A673 (cell line): ENCODE measurements at regions not wholly inside any gene's neighbourhood (a gene's known extent, or its start where the extent isn't known, plus 50 kb on each side); places are given as distances from the start of the nearest gene placed in this dataset.

Experiments
- BruUV-seq: library from RNA; stranded (reverse); fragments of 400-500 nt; replicated peaks from 2 replicates; lab custom pipeline; 2021; lab: Mats Ljungman, UMichigan
- CTCF ChIA-PET: fragments of 300-600 bp; sonication (Branson Sonifier 250); formaldehyde crosslinking; loops from one replicate; lab custom pipeline; 2022; ENCODE audit warnings: antibody characterized with exemption; lab: Charles Lee
- POLR2A ChIA-PET: fragments of 300-600 bp; sonication (Branson Sonifier 250); formaldehyde crosslinking; loops from one replicate; lab custom pipeline; 2022; ENCODE audit warnings: antibody characterized with exemption; ENCODE audit not compliant: low non-redundant PET; lab: Charles Lee
- DNase-seq: peaks from one replicate; pipeline ENCODE4 v3.0.0-alpha.2; 2015; ENCODE audit warnings: low spot score
- H3K27ac ChIP-seq: fragments of 200-600 bp; sonication (generic); 2 replicates; pipeline ENCODE4 v1.5.1; 2016; ENCODE audit warnings: mixed run types, low read depth, mild to moderate bottlenecking, mixed read lengths, antibody characterized with exemption, low read length; ENCODE audit not compliant: poor library complexity, severe bottlenecking
- H3K27me3 ChIP-seq: fragments of 200-600 bp; sonication (generic); replicated peaks from 2 replicates; pipeline ENCODE4 v1.6.1; 2017; ENCODE audit warnings: mixed run types, low read depth, mild to moderate bottlenecking, mixed read lengths, antibody characterized with exemption, low read length; ENCODE audit not compliant: insufficient read depth, poor library complexity
- H3K36me3 ChIP-seq: fragments of 200-600 bp; sonication (generic); 2 replicates; pipeline ENCODE4 v1.6.1; 2016; ENCODE audit warnings: mixed run types, mild to moderate bottlenecking, mixed read lengths, antibody characterized with exemption, low read length; ENCODE audit not compliant: insufficient read depth, poor library complexity, severe bottlenecking
- H3K4me1 ChIP-seq: fragments of 200-600 bp; sonication (generic); 2 replicates; pipeline ENCODE4 v1.6.1; 2017; ENCODE audit warnings: mixed run types, mild to moderate bottlenecking, mixed read lengths, antibody characterized with exemption, low read length; ENCODE audit not compliant: insufficient read depth, poor library complexity, severe bottlenecking
- H3K4me3 ChIP-seq: fragments of 200-600 bp; sonication (generic); 2 replicates; pipeline ENCODE4 v1.5.1; 2016; ENCODE audit warnings: low read depth, mixed run types, mild to moderate bottlenecking, mixed read lengths, low read length; ENCODE audit not compliant: poor library complexity, severe bottlenecking
- H3K9me3 ChIP-seq: fragments of 200-600 bp; sonication (generic); 2 replicates; pipeline ENCODE4 v1.6.1; 2016; ENCODE audit warnings: mixed run types, low read depth, mild to moderate bottlenecking, mixed read lengths, antibody characterized with exemption, low read length; ENCODE audit not compliant: poor library complexity, severe bottlenecking
- CTCF ChIP-seq: fragments of 300-800, 200-600 bp; sonication (generic); conservative IDR thresholded peaks from 2 replicates; pipeline ENCODE4 v1.5.1; 2017; ENCODE audit warnings: low read depth, mild to moderate bottlenecking, antibody characterized with exemption, low read length, moderate library complexity, mixed read lengths
- EZH2 ChIP-seq: fragments of 200-600 bp; sonication (generic); IDR thresholded peaks from 2 replicates; pipeline ENCODE4 v1.6.1; 2017; ENCODE audit warnings: borderline replicate concordance, low read depth, mild to moderate bottlenecking, mixed read lengths, antibody characterized with exemption, low read length; ENCODE audit not compliant: poor library complexity, severe bottlenecking
- intact Hi-C: fragments of 100-400 bp; cut with micrococcal nuclease; formaldehyde crosslinking; loops from one replicate; pipeline ENCODE4 v1.10.0; 2022; ENCODE audit not compliant: unreplicated experiment

- no TSS peak for BruUV-seq
- CTCF ChIA-PET: no interaction called here
- Histone ChIP-seq H3K9me3 (no peaks in the 10 kb centered on the region), H3K27me3 (no peaks in the 10 kb centered on the region), H3K27ac (no peak overlapping the region), H3K4me1 (no peaks in the 10 kb centered on the region), H3K4me3 (no peak overlapping the region), H3K36me3 (no peaks in the 10 kb centered on the region)
- intact Hi-C loops: no loop called here
- DNase-seq: no peak
- POLR2A ChIA-PET: no interaction called here
- TF ChIP-seq CTCF: no peak
- TF ChIP-seq EZH2: no peak
These were observed 155.9 kb downstream of the ZNF281 start for GRCh38 chr1:200253774-200254495.

- no peak for TF ChIP-seq EZH2
- no peak for TF ChIP-seq CTCF
- CTCF ChIA-PET: no interaction called here
- POLR2A ChIA-PET: no interaction called here
- Histone ChIP-seq H3K36me3 (no peaks in the 10 kb centered on the region), H3K9me3 (no peaks in the 10 kb centered on the region), H3K27ac (no peak overlapping the region), H3K4me3 (no peak overlapping the region), H3K4me1 (no peaks in the 10 kb centered on the region), H3K27me3 (no peaks in the 10 kb centered on the region)
- no TSS peak for BruUV-seq
- intact Hi-C loops: no loop called here
- DNase-seq: no peak
These were observed 157.3 kb downstream of the ZNF281 start for GRCh38 chr1:200252531-200252930.

DNA sequence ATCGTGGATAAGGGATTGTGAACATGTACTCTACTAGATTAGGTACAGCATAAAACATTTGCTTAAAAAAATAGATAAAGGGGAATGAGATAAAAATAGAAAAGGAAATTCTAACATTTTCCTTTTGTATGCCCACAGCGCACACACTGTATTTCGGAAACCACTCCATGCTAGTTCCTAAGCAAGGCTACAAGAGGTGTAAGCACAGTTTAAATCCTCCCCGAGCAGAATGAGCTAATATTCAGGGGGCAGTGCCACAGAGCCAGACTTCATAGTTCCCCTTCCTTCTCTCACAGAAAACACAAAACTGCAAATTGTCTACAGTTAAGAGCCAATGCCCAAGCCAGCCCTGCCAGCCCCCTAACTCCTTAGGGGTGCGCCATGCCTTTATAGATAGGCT lies 159.4 kb downstream of the ZNF281 start:
- Histone ChIP-seq H3K9me3 (no peaks in the 10 kb centered on the region), H3K4me3 (no peak overlapping the region), H3K4me1 (no peaks in the 10 kb centered on the region), H3K36me3 (no peaks in the 10 kb centered on the region), H3K27ac (no peak overlapping the region), H3K27me3 (no peaks in the 10 kb centered on the region)
- intact Hi-C loops: no loop called here
- no peak for DNase-seq
- POLR2A ChIA-PET: no interaction called here
- TF ChIP-seq CTCF (no peak), EZH2 (no peak)
- no TSS peak for BruUV-seq
- CTCF ChIA-PET: no interaction called here
